Endothelial cell (in vitro differentiated cells): ENCODE measurements at regions not wholly inside any gene's neighbourhood (a gene's known extent, or its start where the extent isn't known, plus 50 kb on each side); places are given as distances from the start of the nearest gene placed in this dataset.

Experiments
- DNase-seq: peaks from one replicate; pipeline ENCODE4 v3.0.0; 2021; ENCODE audit warnings: low spot score
- H3K27ac Mint-ChIP-seq: one replicate; pipeline ENCODE4 v1.8.0; 2021; ENCODE audit warnings: mixed read lengths, inconsistent platforms; ENCODE audit not compliant: unreplicated experiment
- H3K27me3 Mint-ChIP-seq: one replicate; pipeline ENCODE4 v1.8.0; 2021; ENCODE audit warnings: mild to moderate bottlenecking, moderate library complexity, mixed read lengths, inconsistent platforms; ENCODE audit not compliant: unreplicated experiment
- H3K36me3 Mint-ChIP-seq: one replicate; pipeline ENCODE4 v1.8.0; 2021; ENCODE audit warnings: mild to moderate bottlenecking, low read depth, mixed read lengths, inconsistent platforms; ENCODE audit not compliant: unreplicated experiment
- H3K4me1 Mint-ChIP-seq: one replicate; pipeline ENCODE4 v1.8.0; 2021; ENCODE audit warnings: mild to moderate bottlenecking, mixed read lengths, inconsistent platforms; ENCODE audit not compliant: unreplicated experiment
- H3K4me3 Mint-ChIP-seq: one replicate; pipeline ENCODE4 v1.8.0; 2021; ENCODE audit warnings: mild to moderate bottlenecking, mixed read lengths, inconsistent platforms; ENCODE audit not compliant: unreplicated experiment
- H3K9me3 Mint-ChIP-seq: one replicate; pipeline ENCODE4 v1.8.0; 2021; ENCODE audit warnings: mixed read lengths, inconsistent platforms; ENCODE audit not compliant: unreplicated experiment
- TF ChIP-seq, protein P1 (sequence below): fragments of 200-600 bp; sonication (generic); IDR thresholded peaks from one replicate; pipeline ENCODE4 v1.5.0; 2021; ENCODE audit warnings: antibody characterized with exemption; ENCODE audit not compliant: unreplicated experiment

DNA sequence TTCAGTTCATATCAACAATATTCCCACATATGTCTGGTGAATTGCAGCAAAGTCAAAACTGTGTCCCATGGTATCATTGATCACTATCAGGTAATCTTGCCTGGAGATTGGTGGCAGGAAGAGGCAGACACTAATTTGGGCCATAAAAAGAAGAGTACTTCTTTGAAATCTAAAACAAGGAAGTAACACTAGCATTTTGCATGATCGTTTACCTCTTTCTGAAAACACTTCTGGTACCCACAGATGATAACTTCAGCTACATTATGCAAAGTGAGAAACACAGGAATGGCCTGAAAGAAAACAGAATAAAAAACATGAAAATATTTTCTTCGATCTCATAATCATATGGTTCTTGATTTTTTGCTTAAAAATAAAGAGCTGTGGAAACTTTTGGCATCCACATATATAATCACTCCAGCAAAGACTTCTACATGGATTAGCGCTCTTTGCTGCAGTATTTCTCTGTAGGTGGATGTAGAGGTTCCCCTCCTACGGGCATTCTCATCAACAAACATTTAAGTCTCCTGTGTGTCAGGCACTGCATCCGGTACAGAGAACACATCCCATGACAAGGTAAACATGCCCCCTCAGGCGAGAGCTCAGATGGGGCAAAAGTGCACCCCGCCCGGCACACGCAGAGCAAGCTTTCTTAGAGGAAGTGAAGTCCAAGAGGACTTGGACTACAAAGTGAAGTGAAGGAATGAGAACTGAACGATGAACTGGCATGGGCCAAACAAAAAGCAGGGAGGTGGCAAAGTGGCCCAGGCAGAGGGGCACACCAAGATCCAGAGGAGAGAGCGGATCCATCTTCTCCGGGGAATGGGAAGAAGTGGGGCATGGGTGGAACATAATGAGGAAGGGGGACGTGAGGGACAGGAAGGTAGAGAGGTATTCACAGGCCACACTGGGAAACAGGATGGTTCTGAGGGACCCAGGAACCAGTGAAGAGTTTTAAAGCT is 68.0 kb upstream of the RIOK3 start:
- DNase-seq = no peak
- H3K9me3 Mint-ChIP-seq = no peaks in the 10 kb centered on the region
- TF ChIP-seq, protein P1, sequence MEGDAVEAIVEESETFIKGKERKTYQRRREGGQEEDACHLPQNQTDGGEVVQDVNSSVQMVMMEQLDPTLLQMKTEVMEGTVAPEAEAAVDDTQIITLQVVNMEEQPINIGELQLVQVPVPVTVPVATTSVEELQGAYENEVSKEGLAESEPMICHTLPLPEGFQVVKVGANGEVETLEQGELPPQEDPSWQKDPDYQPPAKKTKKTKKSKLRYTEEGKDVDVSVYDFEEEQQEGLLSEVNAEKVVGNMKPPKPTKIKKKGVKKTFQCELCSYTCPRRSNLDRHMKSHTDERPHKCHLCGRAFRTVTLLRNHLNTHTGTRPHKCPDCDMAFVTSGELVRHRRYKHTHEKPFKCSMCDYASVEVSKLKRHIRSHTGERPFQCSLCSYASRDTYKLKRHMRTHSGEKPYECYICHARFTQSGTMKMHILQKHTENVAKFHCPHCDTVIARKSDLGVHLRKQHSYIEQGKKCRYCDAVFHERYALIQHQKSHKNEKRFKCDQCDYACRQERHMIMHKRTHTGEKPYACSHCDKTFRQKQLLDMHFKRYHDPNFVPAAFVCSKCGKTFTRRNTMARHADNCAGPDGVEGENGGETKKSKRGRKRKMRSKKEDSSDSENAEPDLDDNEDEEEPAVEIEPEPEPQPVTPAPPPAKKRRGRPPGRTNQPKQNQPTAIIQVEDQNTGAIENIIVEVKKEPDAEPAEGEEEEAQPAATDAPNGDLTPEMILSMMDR = no peak

DNA sequence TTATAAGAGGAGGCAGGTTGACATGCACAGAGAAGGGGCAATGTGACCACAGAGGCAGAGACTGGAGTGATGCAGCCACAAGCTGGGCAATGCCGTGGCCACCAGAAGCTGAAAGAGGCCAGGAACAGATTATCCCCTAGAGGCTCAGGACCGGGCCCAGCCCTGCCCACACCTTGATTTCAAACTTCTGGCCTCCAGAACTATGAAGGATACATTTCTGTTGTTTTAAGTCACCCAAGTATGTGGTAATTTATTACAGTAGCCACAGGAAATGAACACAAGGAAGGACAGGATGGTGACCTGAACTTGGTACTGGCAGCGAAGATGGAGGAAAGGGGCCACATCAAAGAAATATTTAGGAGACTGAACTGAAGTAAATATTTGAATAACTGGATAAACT is 66.8 kb upstream of the RIOK3 start:
- no peak for DNase-seq
- Mint-ChIP-seq H3K27ac (no peak overlapping the region), H3K27me3 (no peaks in the 10 kb centered on the region), H3K9me3 (no peaks in the 10 kb centered on the region), H3K4me1 (peaks cover 25% of the 10 kb centered on the region), H3K4me3 (no peak overlapping the region), H3K36me3 (peaks cover 8% of the 10 kb centered on the region)
- TF ChIP-seq, protein P1 = no peak

More for the DNA sequence above, 68.0 kb upstream of the RIOK3 start:
- Mint-ChIP-seq H3K4me3 (no peak overlapping the region), H3K27ac (peak overlapping the region; percentile 6), H3K36me3 (peaks cover 8% of the 10 kb centered on the region), H3K4me1 (peaks cover 34% of the 10 kb centered on the region), H3K27me3 (peaks cover 2% of the 10 kb centered on the region)

DNA sequence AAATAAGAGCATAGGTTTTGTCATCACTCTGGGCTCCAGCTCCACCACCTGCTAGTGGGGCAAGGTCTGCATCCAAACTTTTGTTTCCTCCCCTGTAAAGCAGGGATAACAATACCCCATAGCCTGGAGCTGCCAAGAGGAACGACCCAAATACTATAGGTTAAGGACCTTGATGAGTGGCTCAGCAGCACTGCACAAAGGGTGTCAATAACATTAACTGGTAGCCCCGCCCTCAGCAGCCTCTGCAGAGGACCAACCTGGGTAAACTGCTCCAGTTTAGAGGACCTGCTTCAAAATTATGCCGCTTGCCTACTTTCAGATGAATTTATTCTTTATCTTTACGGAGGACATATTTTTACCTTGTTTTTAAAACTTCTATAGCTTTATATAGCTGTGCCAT is 65.8 kb upstream of the RIOK3 start:
- Mint-ChIP-seq H3K36me3 (peaks cover 8% of the 10 kb centered on the region), H3K9me3 (no peaks in the 10 kb centered on the region), H3K4me3 (no peak overlapping the region), H3K27me3 (no peaks in the 10 kb centered on the region), H3K27ac (no peak overlapping the region), H3K4me1 (peaks cover 24% of the 10 kb centered on the region)
- no peak for DNase-seq
- TF ChIP-seq, protein P1 = no peak

DNA sequence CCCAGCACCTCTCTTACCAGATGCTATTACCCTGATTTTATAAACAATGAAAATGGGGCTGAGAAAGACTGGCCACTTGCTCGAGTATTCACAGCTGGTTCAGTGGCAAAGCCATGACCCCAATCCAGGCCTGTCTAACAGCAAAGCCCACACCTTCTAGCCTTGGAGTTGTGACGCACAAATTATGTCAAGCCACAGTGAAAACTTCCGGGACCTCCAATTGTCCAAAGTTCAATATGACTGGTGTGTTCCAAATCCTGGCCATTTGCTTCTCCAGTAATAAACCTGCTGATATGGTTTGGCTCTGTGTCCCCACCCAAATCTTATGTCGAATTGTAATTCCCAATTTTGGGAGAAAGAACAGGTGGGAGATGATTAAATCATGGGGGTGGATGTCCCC is 64.7 kb upstream of the RIOK3 start:
- Mint-ChIP-seq H3K9me3 (no peaks in the 10 kb centered on the region), H3K36me3 (peaks cover 5% of the 10 kb centered on the region), H3K27ac (no peak overlapping the region), H3K4me3 (no peak overlapping the region), H3K4me1 (peaks cover 14% of the 10 kb centered on the region), H3K27me3 (peaks cover 2% of the 10 kb centered on the region)
- TF ChIP-seq, protein P1 = no peak
- no peak for DNase-seq

DNA sequence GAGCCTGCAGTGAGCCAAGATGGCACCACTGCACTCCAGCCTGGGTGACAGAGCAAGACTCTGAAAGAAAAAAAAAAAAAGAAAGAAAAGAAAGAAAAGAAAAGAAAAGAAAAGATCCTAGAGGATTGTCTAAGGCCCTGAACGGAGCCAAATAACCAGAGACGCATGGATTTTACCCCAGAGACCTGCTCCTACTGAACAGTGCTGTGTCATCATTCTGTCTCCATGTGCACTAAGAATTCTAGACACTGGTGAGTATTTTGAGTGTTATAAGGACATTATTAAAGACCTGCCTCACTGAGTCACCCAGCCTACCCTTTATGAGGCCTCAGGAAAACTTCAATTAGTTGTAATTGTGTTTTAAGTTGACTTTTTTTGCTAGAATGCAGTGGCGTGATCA is 61.9 kb upstream of the RIOK3 start:
- DNase-seq = no peak
- no peak overlapping the region for H3K4me3 Mint-ChIP-seq
- H3K9me3 Mint-ChIP-seq = no peaks in the 10 kb centered on the region
- no peak overlapping the region for H3K27ac Mint-ChIP-seq
- H3K36me3 Mint-ChIP-seq = peaks cover 5% of the 10 kb centered on the region
- peaks cover 2% of the 10 kb centered on the region for H3K27me3 Mint-ChIP-seq
- H3K4me1 Mint-ChIP-seq = no peaks in the 10 kb centered on the region
- TF ChIP-seq, protein P1 = no peak
